ENCODE measurements at regions not wholly inside any gene's neighbourhood (a gene's known extent, or its start where the extent isn't known, plus 50 kb on each side); places are given as distances from the start of the nearest gene placed in this dataset.

DNA sequence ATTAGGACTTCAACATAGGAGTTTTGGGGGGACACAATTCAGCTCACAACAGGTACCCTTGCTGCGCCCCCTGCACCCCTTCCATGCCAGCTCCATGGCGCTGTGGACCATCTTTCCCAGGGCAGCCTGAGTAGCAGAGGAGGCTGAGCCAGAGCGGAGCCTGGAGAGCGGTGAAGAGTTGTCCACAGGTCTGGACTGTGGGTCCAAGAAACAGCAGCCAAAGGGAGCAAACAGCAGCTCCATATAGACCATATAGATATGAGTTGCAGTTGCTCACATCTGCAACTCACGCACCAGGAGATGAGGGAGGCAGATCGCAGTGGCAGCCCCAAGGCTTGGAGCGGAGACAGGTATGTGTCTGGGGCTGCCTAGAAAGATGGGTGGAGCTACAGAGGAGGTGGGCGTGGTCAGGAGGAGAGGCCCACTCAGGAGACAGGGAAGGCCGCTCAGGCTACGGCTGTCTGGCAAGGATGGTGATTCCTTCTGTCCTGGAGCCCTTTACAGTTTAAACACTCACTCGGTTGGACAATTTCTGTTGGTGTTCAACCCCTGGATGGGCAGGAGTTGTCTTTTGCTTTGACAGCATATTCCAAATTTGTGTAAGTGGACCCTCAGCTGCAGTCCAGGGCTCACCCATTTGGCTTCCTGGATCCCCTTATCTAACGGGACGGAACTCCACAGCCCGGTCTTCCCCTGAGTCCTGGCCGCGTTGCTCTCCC lies 155.1 kb downstream of the LPIN1 start:
- Mint-ChIP-seq H3K36me3 (ENCODE audit: low read depth) (no peaks in the 10 kb centered on the region), H3K9me3 (no peaks in the 10 kb centered on the region), H3K27me3 (ENCODE audit: insufficient read depth) (peaks cover 25% of the 10 kb centered on the region), H3K4me1 (ENCODE audit: low read depth) (peaks cover 8% of the 10 kb centered on the region; the same call in 1 of the 2 replicates), H3K27ac (no peak overlapping the region), H3K4me3 (no peak overlapping the region)
- DNase-seq: no peak
- TF ChIP-seq, protein P1, sequence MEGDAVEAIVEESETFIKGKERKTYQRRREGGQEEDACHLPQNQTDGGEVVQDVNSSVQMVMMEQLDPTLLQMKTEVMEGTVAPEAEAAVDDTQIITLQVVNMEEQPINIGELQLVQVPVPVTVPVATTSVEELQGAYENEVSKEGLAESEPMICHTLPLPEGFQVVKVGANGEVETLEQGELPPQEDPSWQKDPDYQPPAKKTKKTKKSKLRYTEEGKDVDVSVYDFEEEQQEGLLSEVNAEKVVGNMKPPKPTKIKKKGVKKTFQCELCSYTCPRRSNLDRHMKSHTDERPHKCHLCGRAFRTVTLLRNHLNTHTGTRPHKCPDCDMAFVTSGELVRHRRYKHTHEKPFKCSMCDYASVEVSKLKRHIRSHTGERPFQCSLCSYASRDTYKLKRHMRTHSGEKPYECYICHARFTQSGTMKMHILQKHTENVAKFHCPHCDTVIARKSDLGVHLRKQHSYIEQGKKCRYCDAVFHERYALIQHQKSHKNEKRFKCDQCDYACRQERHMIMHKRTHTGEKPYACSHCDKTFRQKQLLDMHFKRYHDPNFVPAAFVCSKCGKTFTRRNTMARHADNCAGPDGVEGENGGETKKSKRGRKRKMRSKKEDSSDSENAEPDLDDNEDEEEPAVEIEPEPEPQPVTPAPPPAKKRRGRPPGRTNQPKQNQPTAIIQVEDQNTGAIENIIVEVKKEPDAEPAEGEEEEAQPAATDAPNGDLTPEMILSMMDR (IDR thresholded peaks at IDR 0.05): no peak

DNA sequence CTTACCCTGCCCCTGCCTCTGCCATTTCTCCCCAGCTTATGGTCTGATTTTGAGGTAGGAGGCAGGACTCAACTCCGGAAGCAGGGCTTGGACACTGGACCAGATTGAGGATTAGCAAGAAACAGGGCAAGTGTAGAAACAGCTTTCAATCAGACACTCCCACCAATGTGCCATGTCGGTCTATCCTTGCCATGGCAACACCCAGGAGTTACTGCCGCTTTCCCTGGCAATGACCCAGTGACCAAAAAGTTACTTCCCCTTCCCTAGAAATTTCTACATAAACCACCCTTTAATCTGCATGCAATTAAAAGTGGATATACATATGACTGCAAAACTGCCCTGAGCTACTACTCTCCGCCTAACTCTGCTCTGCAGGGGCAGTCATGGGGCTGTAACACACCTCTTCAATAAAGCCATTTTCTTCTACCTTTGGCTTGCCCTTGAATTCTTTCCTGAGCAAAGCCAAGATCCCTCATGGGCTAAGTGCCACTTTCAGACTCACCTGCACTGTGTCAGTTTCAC lies 156.7 kb downstream of the LPIN1 start:
- Mint-ChIP-seq H3K27ac (no peak overlapping the region), H3K4me3 (no peak overlapping the region), H3K9me3 (no peaks in the 10 kb centered on the region), H3K4me1 (ENCODE audit: low read depth) (peaks cover 8% of the 10 kb centered on the region; the same call in 1 of the 2 replicates), H3K36me3 (ENCODE audit: low read depth) (no peaks in the 10 kb centered on the region), H3K27me3 (ENCODE audit: insufficient read depth) (peaks cover 27% of the 10 kb centered on the region)
- DNase-seq: no peak
- TF ChIP-seq, protein P1 (IDR thresholded peaks at IDR 0.05): no peak

DNA sequence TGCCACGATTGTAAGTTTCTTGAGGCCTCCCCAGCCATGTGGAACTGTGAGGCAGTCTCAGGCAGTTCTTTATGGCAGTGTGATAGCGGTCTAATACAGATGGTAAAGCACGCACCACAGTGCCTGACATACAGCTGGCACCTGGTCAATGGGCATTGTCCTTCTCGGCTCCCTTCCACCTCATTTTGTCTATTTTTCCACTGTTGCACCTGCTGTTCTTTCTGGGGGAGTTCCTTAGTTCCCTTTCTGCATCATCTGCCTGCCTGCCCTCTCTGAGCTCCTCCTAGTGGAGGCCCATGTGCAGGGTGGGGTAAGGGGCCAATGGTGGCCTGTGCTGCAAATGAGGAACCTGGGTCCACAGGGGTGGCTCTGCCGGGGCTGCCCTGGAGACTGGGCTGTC lies 157.6 kb downstream of the LPIN1 start:
- Mint-ChIP-seq H3K27me3 (ENCODE audit: insufficient read depth) (peaks cover 29% of the 10 kb centered on the region), H3K4me1 (ENCODE audit: low read depth) (peaks cover 8% of the 10 kb centered on the region; the same call in 1 of the 2 replicates), H3K36me3 (ENCODE audit: low read depth) (no peaks in the 10 kb centered on the region), H3K27ac (no peak overlapping the region), H3K9me3 (no peaks in the 10 kb centered on the region), H3K4me3 (no peak overlapping the region)
- TF ChIP-seq, protein P1 (IDR thresholded peaks at IDR 0.05): no peak
- no peak for DNase-seq

DNA sequence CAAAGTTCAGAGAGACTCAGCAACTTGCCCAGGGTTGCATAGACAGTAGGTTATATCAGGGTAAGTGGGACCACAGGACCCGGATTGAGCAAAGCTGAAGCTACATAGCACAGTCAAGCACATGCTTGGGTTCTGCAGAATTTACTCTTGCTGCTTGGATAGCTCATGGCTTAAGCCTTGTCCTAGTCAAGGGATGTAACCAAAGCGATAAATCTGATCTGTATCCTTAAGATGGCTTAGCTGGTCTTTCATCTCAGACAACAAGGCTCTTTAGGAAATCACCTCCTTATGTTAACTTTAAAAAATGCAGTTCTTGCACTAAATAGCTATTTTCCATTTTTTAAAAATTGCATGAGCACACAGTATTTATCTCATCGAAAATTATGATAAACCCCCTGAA lies 158.5 kb downstream of the LPIN1 start:
- Mint-ChIP-seq H3K27ac (no peak overlapping the region), H3K9me3 (no peaks in the 10 kb centered on the region), H3K4me1 (ENCODE audit: low read depth) (no peaks in the 10 kb centered on the region), H3K27me3 (ENCODE audit: insufficient read depth) (peaks cover 29% of the 10 kb centered on the region), H3K36me3 (ENCODE audit: low read depth) (no peaks in the 10 kb centered on the region), H3K4me3 (no peak overlapping the region)
- TF ChIP-seq, protein P1 (IDR thresholded peaks at IDR 0.05): no peak
- no peak for DNase-seq

DNA sequence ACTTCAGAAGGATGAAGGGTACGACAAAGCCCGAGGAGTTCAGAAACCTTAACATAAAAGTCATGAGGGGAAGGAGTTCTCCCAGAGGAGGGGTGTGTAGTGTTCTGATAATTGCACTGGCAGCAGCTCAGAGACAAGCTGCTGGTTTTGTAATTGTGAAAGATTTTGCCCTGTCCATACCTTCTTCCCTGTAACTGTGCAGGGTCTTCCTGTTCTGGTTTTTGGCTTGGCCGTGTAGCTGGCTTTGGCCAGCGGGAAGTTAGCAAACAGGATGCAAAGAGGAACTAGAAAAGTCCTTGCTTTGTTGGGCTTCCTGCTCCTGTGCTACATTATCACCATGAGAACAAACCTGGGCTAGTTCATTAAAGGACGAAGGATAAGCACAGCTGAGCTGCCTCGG lies 160.8 kb downstream of the LPIN1 start:
- H3K27me3 Mint-ChIP-seq (ENCODE audit: insufficient read depth): peaks cover 27% of the 10 kb centered on the region
- H3K4me3 Mint-ChIP-seq: no peak overlapping the region
- no peak overlapping the region for H3K27ac Mint-ChIP-seq
- TF ChIP-seq, protein P1 (IDR thresholded peaks at IDR 0.05): no peak
- no peak for DNase-seq
- no peaks in the 10 kb centered on the region for H3K4me1 Mint-ChIP-seq (ENCODE audit: low read depth)
- H3K9me3 Mint-ChIP-seq: no peaks in the 10 kb centered on the region
- H3K36me3 Mint-ChIP-seq (ENCODE audit: low read depth): no peaks in the 10 kb centered on the region

All from HFFc6 (cell line).